ENCODE measurements at regions not wholly inside any gene's neighbourhood (a gene's known extent, or its start where the extent isn't known, plus 50 kb on each side); places are given as distances from the start of the nearest gene placed in this dataset.

DNA sequence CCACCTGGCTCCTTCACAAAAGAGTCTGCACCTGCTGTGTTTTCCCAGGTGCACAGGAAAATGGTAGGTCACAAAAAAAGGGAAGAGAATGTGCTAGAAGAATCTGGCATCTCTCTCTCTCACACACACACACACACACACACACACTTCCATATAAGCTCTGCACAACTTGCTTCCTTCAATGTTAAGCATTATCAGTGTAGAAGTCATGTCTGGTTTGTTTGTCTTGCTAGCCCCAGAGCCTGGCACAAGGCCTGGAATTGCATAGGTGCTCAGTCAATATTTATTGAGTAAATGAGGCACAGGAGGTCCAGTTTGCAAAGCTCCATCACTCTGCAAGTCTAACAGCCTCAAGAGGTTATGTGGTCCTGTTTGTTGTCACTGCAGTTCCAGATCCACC lies 867.3 kb upstream of the AUTS2 start (continued):
- TF ChIP-seq ZNF114 (CRISPR knock-in tag; IDR thresholded peaks at IDR 0.05) (no peak), JUNB (IDR thresholded peaks at IDR 0.05; ENCODE audit: unreplicated experiment) (no peak), ZNF331 (CRISPR knock-in tag; IDR thresholded peaks at IDR 0.05; ENCODE audit: low read depth) (no peak)

DNA sequence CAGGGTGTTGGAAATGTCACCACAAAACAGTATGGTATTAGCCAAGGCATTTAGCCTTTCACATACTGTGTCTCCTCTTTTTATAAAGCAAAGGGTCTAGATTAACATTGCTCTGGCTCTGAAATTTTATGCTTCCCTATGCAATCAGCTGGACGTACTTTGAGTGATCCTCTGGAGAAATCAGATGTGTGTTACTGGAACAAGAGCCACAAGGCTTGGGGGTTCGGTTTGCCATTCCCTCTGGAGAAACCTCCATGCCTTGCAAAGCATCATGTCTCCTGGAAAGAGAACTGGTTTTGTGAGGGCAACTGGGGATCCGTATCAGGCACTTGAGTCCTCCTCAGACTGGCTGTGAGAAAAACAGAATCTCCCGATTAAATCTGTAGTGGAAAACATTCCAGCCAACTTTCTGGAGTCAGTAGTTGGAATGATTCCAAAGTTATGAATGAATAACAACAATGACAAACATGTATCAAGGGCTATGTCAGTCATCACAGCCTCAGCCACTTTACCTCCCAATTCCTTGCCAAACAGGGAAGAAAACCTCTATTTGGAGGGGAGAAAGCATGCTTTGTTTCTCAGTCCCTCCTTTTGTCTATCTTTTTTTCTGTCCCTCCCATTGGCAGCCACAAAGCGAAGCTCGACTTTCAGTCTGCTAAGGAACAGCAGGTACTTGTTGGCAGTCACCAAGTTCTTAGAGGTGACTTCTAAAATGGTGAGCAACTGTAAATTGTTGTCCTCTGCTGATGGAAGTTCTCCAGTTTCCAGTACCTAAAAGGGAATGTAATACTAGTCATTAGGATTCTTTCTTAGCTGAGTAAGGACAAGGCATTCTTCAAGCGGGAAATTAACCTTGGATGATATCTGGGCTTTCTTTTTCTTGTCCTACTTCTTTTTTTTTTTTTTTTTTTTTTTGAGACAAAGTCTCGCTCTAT lies 864.8 kb upstream of the AUTS2 start:
- Histone ChIP-seq H3K27me3 (ENCODE audit: insufficient read depth) (no peaks in the 10 kb centered on the region), H2AFZ (no peak overlapping the region)

More for the DNA sequence above, 864.8 kb upstream of the AUTS2 start:
- Mint-ChIP-seq H3K9me3 (peaks cover 55% of the 10 kb centered on the region; the same call in 2 of the 3 replicates), H3K27me3 (ENCODE audit: insufficient read depth, low read depth, poor library complexity) (peaks cover 2% of the 10 kb centered on the region), H3K36me3 (ENCODE audit: low read depth) (peaks cover 32% of the 10 kb centered on the region), H3K27ac (no peak overlapping the region), H3K4me3 (no peak overlapping the region), H3K4me1 (no peaks in the 10 kb centered on the region)
- H3K4me3 ChIP-seq = no peak overlapping the region
- H3K4me1 ChIP-seq (ENCODE audit: insufficient read depth) = no peaks in the 10 kb centered on the region
- no peaks in the 10 kb centered on the region for H3K9me2 ChIP-seq (ENCODE audit: insufficient read depth)
- no peaks in the 10 kb centered on the region for H3F3A ChIP-seq (replicated peaks; ENCODE audit: low read depth)
- H4K20me1 ChIP-seq (replicated peaks; ENCODE audit: insufficient read depth) = no peaks in the 10 kb centered on the region
- ATAC-seq (no peak), DNase-seq (ENCODE audit: low spot score) (no peak)
- H3K27ac ChIP-seq (ENCODE audit: low read depth) = no peak overlapping the region
- TF ChIP-seq, protein P1, sequence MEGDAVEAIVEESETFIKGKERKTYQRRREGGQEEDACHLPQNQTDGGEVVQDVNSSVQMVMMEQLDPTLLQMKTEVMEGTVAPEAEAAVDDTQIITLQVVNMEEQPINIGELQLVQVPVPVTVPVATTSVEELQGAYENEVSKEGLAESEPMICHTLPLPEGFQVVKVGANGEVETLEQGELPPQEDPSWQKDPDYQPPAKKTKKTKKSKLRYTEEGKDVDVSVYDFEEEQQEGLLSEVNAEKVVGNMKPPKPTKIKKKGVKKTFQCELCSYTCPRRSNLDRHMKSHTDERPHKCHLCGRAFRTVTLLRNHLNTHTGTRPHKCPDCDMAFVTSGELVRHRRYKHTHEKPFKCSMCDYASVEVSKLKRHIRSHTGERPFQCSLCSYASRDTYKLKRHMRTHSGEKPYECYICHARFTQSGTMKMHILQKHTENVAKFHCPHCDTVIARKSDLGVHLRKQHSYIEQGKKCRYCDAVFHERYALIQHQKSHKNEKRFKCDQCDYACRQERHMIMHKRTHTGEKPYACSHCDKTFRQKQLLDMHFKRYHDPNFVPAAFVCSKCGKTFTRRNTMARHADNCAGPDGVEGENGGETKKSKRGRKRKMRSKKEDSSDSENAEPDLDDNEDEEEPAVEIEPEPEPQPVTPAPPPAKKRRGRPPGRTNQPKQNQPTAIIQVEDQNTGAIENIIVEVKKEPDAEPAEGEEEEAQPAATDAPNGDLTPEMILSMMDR (conservative IDR thresholded peaks at IDR 0.05; ENCODE audit: low read depth in 2 of 2) = no peak
- TF ChIP-seq, protein P2, sequence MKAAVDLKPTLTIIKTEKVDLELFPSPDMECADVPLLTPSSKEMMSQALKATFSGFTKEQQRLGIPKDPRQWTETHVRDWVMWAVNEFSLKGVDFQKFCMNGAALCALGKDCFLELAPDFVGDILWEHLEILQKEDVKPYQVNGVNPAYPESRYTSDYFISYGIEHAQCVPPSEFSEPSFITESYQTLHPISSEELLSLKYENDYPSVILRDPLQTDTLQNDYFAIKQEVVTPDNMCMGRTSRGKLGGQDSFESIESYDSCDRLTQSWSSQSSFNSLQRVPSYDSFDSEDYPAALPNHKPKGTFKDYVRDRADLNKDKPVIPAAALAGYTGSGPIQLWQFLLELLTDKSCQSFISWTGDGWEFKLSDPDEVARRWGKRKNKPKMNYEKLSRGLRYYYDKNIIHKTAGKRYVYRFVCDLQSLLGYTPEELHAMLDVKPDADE (IDR thresholded peaks at IDR 0.05) = no peak
- TF ChIP-seq ZNF114 (CRISPR knock-in tag; IDR thresholded peaks at IDR 0.05) (no peak), CREB1 (CRISPR knock-in tag; IDR thresholded peaks at IDR 0.05; ENCODE audit: low read depth) (no peak), JUNB (IDR thresholded peaks at IDR 0.05; ENCODE audit: unreplicated experiment) (no peak), STAT1 (IDR thresholded peaks at IDR 0.05; ENCODE audit: unreplicated experiment) (no peak)
- TF ChIP-seq, protein P3, sequence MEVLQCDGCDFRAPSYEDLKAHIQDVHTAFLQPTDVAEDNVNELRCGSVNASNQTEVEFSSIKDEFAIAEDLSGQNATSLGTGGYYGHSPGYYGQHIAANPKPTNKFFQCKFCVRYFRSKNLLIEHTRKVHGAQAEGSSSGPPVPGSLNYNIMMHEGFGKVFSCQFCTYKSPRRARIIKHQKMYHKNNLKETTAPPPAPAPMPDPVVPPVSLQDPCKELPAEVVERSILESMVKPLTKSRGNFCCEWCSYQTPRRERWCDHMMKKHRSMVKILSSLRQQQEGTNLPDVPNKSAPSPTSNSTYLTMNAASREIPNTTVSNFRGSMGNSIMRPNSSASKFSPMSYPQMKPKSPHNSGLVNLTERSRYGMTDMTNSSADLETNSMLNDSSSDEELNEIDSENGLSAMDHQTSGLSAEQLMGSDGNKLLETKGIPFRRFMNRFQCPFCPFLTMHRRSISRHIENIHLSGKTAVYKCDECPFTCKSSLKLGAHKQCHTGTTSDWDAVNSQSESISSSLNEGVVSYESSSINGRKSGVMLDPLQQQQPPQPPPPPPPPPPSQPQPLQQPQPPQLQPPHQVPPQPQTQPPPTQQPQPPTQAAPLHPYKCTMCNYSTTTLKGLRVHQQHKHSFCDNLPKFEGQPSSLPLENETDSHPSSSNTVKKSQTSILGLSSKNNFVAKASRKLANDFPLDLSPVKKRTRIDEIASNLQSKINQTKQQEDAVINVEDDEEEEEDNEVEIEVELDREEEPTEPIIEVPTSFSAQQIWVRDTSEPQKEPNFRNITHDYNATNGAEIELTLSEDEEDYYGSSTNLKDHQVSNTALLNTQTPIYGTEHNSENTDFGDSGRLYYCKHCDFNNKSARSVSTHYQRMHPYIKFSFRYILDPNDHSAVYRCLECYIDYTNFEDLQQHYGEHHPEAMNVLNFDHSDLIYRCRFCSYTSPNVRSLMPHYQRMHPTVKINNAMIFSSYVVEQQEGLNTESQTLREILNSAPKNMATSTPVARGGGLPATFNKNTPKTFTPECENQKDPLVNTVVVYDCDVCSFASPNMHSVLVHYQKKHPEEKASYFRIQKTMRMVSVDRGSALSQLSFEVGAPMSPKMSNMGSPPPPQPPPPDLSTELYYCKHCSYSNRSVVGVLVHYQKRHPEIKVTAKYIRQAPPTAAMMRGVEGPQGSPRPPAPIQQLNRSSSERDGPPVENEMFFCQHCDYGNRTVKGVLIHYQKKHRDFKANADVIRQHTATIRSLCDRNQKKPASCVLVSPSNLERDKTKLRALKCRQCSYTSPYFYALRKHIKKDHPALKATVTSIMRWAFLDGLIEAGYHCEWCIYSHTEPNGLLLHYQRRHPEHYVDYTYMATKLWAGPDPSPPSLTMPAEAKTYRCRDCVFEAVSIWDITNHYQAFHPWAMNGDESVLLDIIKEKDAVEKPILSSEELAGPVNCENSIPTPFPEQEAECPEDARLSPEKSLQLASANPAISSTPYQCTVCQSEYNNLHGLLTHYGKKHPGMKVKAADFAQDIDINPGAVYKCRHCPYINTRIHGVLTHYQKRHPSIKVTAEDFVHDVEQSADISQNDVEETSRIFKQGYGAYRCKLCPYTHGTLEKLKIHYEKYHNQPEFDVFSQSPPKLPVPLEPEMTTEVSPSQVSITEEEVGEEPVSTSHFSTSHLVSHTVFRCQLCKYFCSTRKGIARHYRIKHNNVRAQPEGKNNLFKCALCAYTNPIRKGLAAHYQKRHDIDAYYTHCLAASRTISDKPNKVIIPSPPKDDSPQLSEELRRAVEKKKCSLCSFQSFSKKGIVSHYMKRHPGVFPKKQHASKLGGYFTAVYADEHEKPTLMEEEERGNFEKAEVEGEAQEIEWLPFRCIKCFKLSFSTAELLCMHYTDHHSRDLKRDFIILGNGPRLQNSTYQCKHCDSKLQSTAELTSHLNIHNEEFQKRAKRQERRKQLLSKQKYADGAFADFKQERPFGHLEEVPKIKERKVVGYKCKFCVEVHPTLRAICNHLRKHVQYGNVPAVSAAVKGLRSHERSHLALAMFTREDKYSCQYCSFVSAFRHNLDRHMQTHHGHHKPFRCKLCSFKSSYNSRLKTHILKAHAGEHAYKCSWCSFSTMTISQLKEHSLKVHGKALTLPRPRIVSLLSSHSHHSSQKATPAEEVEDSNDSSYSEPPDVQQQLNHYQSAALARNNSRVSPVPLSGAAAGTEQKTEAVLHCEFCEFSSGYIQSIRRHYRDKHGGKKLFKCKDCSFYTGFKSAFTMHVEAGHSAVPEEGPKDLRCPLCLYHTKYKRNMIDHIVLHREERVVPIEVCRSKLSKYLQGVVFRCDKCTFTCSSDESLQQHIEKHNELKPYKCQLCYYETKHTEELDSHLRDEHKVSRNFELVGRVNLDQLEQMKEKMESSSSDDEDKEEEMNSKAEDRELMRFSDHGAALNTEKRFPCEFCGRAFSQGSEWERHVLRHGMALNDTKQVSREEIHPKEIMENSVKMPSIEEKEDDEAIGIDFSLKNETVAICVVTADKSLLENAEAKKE (CRISPR knock-in tag; IDR thresholded peaks at IDR 0.05) = no peak
- no peaks in the 10 kb centered on the region for H3K36me3 ChIP-seq (ENCODE audit: insufficient read depth)
- H3K4me2 ChIP-seq = no peak overlapping the region
- no peaks in the 10 kb centered on the region for H3K79me2 ChIP-seq (replicated peaks; ENCODE audit: insufficient read depth)
